HEK293 (cell line): ENCODE measurements at regions not wholly inside any gene's neighbourhood (a gene's known extent, or its start where the extent isn't known, plus 50 kb on each side); places are given as distances from the start of the nearest gene placed in this dataset.

Source experiments
- CTCF ChIA-PET: fragments of 350-600 bp; formaldehyde crosslinking; extraction: SDS; loops from one replicate; lab custom pipeline; 2021; ENCODE audit warnings: antibody characterized with exemption; lab: Yijun Ruan, JAX
- POLR2A ChIA-PET: fragments of 300-600 bp; formaldehyde crosslinking; extraction: SDS; loops from one replicate; lab custom pipeline; 2020; ENCODE audit warnings: antibody characterized with exemption, inconsistent platforms; lab: Yijun Ruan, JAX
- H3K27ac ChIP-seq: fragments of 200-500 bp; sonication (Bioruptor generic); 2 replicates; pipeline ENCODE4 v1.5.1; 2014; ENCODE audit warnings: low read depth, low read length, control low read depth, inconsistent platforms; ENCODE audit errors: extremely low read depth
- H3K36me3 ChIP-seq, 2 experiments: fragments of 200-500 bp in 1 of 2; sonication (Bioruptor generic) in 1 of 2; 1 replicate in 1 of 2; 2 replicates in 1 of 2; pipeline ENCODE4 v1.5.1; 2014 to 2017; ENCODE audit warnings: inconsistent platforms in 2 of 2, low read length in 2 of 2; ENCODE audit not compliant: control insufficient read depth in 2 of 2, insufficient read depth in 1 of 2
- H3K4me1 ChIP-seq: fragments of 200-500 bp; sonication (Bioruptor generic); 2 replicates; pipeline ENCODE4 v1.5.1; 2014; ENCODE audit warnings: mild to moderate bottlenecking, low read length, inconsistent platforms; ENCODE audit not compliant: control insufficient read depth, insufficient read depth
- H3K4me3 ChIP-seq: 2 replicates; pipeline ENCODE4 v1.5.1; 2011; ENCODE audit warnings: low read depth, mild to moderate bottlenecking, control low read depth, low read length, moderate library complexity
- H3K9me3 ChIP-seq: fragments of 200-500 bp; sonication (Bioruptor generic); 2 replicates; pipeline ENCODE4 v1.5.1; 2014; ENCODE audit warnings: low read depth, low read length, inconsistent platforms; ENCODE audit not compliant: control insufficient read depth, insufficient read depth
- FEZF1 ChIP-seq: fragments of 450-650 bp; formaldehyde crosslinking; IDR thresholded peaks from 2 replicates; pipeline ENCODE4 v1.5.1; 2016; ENCODE audit warnings: missing biosample characterization, missing genetic modification characterization
- KLF1 ChIP-seq: fragments of 450-650 bp; formaldehyde crosslinking; IDR thresholded peaks from 2 replicates; pipeline ENCODE4 v1.5.1; 2016; ENCODE audit warnings: missing biosample characterization, missing genetic modification characterization
- KLF16 ChIP-seq: fragments of 450-650 bp; formaldehyde crosslinking; IDR thresholded peaks from 2 replicates; pipeline ENCODE4 v1.5.1; 2017; ENCODE audit warnings: missing biosample characterization, missing genetic modification characterization
- KLF17 ChIP-seq: fragments of 450-650 bp; formaldehyde crosslinking; IDR thresholded peaks from 2 replicates; pipeline ENCODE4 v1.5.1; 2016; ENCODE audit warnings: missing biosample characterization, missing genetic modification characterization
- MEIS1 ChIP-seq: sonication (generic); formaldehyde crosslinking; IDR thresholded peaks from 2 replicates; pipeline ENCODE4 v1.8.1; 2022; ENCODE audit warnings: missing genetic modification reagents, mild to moderate bottlenecking, borderline replicate concordance
- PBX3 ChIP-seq: sonication (generic); formaldehyde crosslinking; IDR thresholded peaks from 2 replicates; pipeline ENCODE4 v1.8.1; 2022; ENCODE audit warnings: mild to moderate bottlenecking, moderate library complexity, missing genetic modification reagents
- SP2 ChIP-seq: fragments of 450-650 bp; formaldehyde crosslinking; IDR thresholded peaks from 2 replicates; pipeline ENCODE4 v1.5.1; 2016; ENCODE audit warnings: missing biosample characterization, missing genetic modification characterization
- ZBTB7A ChIP-seq: fragments of 450-650 bp; formaldehyde crosslinking; IDR thresholded peaks from 2 replicates; pipeline ENCODE4 v1.5.1; 2016; ENCODE audit warnings: low read depth, missing biosample characterization, missing genetic modification characterization
- ZFP41 ChIP-seq: fragments of 450-650 bp; formaldehyde crosslinking; IDR thresholded peaks from 2 replicates; pipeline ENCODE4 v1.5.1; 2016; ENCODE audit warnings: missing biosample characterization, missing genetic modification characterization, borderline replicate concordance
- ZNF10 ChIP-seq: fragments of 450-650 bp; formaldehyde crosslinking; IDR thresholded peaks from 2 replicates; pipeline ENCODE4 v1.5.1; 2017; ENCODE audit warnings: missing biosample characterization, missing genetic modification characterization
- ZNF121 ChIP-seq: fragments of 450-650 bp; formaldehyde crosslinking; IDR thresholded peaks from 2 replicates; pipeline ENCODE4 v1.5.1; 2016; ENCODE audit warnings: missing biosample characterization, missing genetic modification characterization
- ZNF221 ChIP-seq: fragments of 450-650 bp; formaldehyde crosslinking; IDR thresholded peaks from 2 replicates; pipeline ENCODE4 v1.5.1; 2017; ENCODE audit warnings: missing biosample characterization, missing genetic modification characterization, borderline replicate concordance
- ZNF350 ChIP-seq: fragments of 450-650 bp; formaldehyde crosslinking; IDR thresholded peaks from 2 replicates; pipeline ENCODE4 v1.5.0; 2017; ENCODE audit warnings: missing biosample characterization, mild to moderate bottlenecking, missing genetic modification characterization
- ZNF48 ChIP-seq: fragments of 450-650 bp; formaldehyde crosslinking; IDR thresholded peaks from 2 replicates; pipeline ENCODE4 v1.5.1; 2016; ENCODE audit warnings: missing biosample characterization, missing genetic modification characterization
- ZNF501 ChIP-seq: fragments of 450-650 bp; formaldehyde crosslinking; IDR thresholded peaks from 2 replicates; pipeline ENCODE4 v1.5.1; 2016; ENCODE audit warnings: missing biosample characterization, missing genetic modification characterization
- ZNF514 ChIP-seq: fragments of 450-650 bp; formaldehyde crosslinking; IDR thresholded peaks from 2 replicates; pipeline ENCODE4 v1.5.1; 2016; ENCODE audit warnings: missing biosample characterization, missing genetic modification characterization
- ZNF549 ChIP-seq: fragments of 450-650 bp; IDR thresholded peaks from 2 replicates; pipeline ENCODE4 v1.5.1; 2018; ENCODE audit warnings: missing biosample characterization, missing genetic modification characterization, mild to moderate bottlenecking, inconsistent platforms, moderate library complexity
- ZNF558 ChIP-seq: fragments of 450-650 bp; formaldehyde crosslinking; IDR thresholded peaks from 2 replicates; pipeline ENCODE4 v1.5.1; 2016; ENCODE audit warnings: missing biosample characterization, missing genetic modification characterization
- ZNF629 ChIP-seq: fragments of 450-650 bp; formaldehyde crosslinking; IDR thresholded peaks from 2 replicates; pipeline ENCODE4 v1.5.1; 2017; ENCODE audit warnings: missing biosample characterization, missing genetic modification characterization
- ZNF791 ChIP-seq: fragments of 450-650 bp; formaldehyde crosslinking; IDR thresholded peaks from 2 replicates; pipeline ENCODE4 v1.5.1; 2016; ENCODE audit warnings: missing biosample characterization, missing genetic modification characterization
- ZNF792 ChIP-seq: fragments of 450-650 bp; formaldehyde crosslinking; IDR thresholded peaks from 2 replicates; pipeline ENCODE4 v1.5.1; 2016; ENCODE audit warnings: missing biosample characterization, missing genetic modification characterization
- ZSCAN16 ChIP-seq: fragments of 450-650 bp; formaldehyde crosslinking; IDR thresholded peaks from 2 replicates; pipeline ENCODE4 v1.5.1; 2016; ENCODE audit warnings: missing biosample characterization, missing genetic modification characterization
- ZXDB ChIP-seq: fragments of 450-650 bp; formaldehyde crosslinking; IDR thresholded peaks from 2 replicates; pipeline ENCODE4 v1.5.1; 2016; ENCODE audit warnings: missing biosample characterization, missing genetic modification characterization
- TF ChIP-seq, protein P1 (sequence below): fragments of 450-650 bp; formaldehyde crosslinking; IDR thresholded peaks from 2 replicates; pipeline ENCODE4 v1.5.1; 2016; ENCODE audit warnings: missing biosample characterization, missing genetic modification characterization
- TF ChIP-seq, protein P2 (sequence below): fragments of 450-650 bp; formaldehyde crosslinking; IDR thresholded peaks from 2 replicates; pipeline ENCODE4 v1.5.1; 2016; ENCODE audit warnings: missing biosample characterization, missing genetic modification characterization
- TF ChIP-seq, protein P3 (sequence below): fragments of 450-650 bp; IDR thresholded peaks from 2 replicates; pipeline ENCODE4 v1.5.1; 2018; ENCODE audit warnings: missing biosample characterization, mild to moderate bottlenecking, missing genetic modification characterization

GRCh38 chr2:234231460-234231859 is 181.0 kb downstream of the SPP2 start:
- H3K4me1 ChIP-seq = no peaks in the 10 kb centered on the region
- POLR2A ChIA-PET = no interaction called here
- CTCF ChIA-PET = no interaction called here

DNA sequence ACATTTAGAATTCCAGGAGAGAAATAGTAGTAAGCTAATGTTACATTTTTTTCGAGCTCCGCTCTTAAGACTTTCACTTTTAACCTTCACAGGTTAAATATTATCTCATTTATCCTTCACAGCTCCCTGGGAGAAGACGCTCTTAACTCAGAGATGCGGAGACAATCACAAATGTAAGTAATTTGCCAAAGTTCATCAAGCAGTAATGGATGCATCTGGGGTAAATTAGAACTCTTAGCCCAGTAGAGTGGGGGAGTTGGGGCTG is 168.5 kb downstream of the SPP2 start:
- no peak overlapping the region for H3K4me3 ChIP-seq
- TF ChIP-seq ZNF791 = no peak
- TF ChIP-seq ZNF221 (tag by site-specific recombination) = no peak
- TF ChIP-seq MEIS1 (CRISPR knock-in tag) = no peak
- TF ChIP-seq ZBTB7A (tag by site-specific recombination) = no peak
- no peak for TF ChIP-seq ZSCAN16 (tag by site-specific recombination)
- no peak for TF ChIP-seq ZNF121
- no peak for TF ChIP-seq ZNF10 (tag by site-specific recombination)
- TF ChIP-seq, protein P1, sequence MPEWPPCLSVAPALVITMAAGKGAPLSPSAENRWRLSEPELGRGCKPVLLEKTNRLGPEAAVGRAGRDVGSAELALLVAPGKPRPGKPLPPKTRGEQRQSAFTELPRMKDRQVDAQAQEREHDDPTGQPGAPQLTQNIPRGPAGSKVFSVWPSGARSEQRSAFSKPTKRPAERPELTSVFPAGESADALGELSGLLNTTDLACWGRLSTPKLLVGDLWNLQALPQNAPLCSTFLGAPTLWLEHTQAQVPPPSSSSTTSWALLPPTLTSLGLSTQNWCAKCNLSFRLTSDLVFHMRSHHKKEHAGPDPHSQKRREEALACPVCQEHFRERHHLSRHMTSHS (tag by site-specific recombination) = no peak
- no peak for TF ChIP-seq KLF1 (tag by site-specific recombination)
- no peak for TF ChIP-seq ZNF350 (tag by site-specific recombination)
- TF ChIP-seq KLF16 (tag by site-specific recombination) = no peak
- no peak for TF ChIP-seq FEZF1 (tag by site-specific recombination)
- TF ChIP-seq ZNF629 (tag by site-specific recombination) = no peak
- no peak for TF ChIP-seq ZNF558 (tag by site-specific recombination)
- TF ChIP-seq, protein P2, sequence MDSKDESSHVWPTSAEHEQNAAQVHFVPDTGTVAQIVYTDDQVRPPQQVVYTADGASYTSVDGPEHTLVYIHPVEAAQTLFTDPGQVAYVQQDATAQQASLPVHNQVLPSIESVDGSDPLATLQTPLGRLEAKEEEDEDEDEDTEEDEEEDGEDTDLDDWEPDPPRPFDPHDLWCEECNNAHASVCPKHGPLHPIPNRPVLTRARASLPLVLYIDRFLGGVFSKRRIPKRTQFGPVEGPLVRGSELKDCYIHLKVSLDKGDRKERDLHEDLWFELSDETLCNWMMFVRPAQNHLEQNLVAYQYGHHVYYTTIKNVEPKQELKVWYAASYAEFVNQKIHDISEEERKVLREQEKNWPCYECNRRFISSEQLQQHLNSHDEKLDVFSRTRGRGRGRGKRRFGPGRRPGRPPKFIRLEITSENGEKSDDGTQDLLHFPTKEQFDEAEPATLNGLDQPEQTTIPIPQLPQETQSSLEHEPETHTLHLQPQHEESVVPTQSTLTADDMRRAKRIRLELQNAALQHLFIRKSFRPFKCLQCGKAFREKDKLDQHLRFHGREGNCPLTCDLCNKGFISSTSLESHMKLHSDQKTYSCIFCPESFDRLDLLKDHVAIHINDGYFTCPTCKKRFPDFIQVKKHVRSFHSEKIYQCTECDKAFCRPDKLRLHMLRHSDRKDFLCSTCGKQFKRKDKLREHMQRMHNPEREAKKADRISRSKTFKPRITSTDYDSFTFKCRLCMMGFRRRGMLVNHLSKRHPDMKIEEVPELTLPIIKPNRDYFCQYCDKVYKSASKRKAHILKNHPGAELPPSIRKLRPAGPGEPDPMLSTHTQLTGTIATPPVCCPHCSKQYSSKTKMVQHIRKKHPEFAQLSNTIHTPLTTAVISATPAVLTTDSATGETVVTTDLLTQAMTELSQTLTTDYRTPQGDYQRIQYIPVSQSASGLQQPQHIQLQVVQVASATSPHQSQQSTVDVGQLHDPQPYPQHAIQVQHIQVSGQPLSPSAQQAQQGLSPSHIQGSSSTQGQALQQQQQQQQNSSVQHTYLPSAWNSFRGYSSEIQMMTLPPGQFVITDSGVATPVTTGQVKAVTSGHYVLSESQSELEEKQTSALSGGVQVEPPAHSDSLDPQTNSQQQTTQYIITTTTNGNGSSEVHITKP (tag by site-specific recombination) = no peak
- no peak overlapping the region for H3K27ac ChIP-seq
- ChIA-PET CTCF (no interaction called here), POLR2A (no interaction called here)
- H3K4me1 ChIP-seq = no peaks in the 10 kb centered on the region
- H3K36me3 ChIP-seq = no peaks in the 10 kb centered on the region
- H3K9me3 ChIP-seq = no peaks in the 10 kb centered on the region

More at GRCh38 chr2:234231460-234231859, 181.0 kb downstream of the SPP2 start:
- no peak overlapping the region for H3K27ac ChIP-seq
- no peak overlapping the region for H3K4me3 ChIP-seq
- no peaks in the 10 kb centered on the region for H3K36me3 ChIP-seq
- no peaks in the 10 kb centered on the region for H3K9me3 ChIP-seq
- TF ChIP-seq PBX3 (no peak), ZFP41 (tag by site-specific recombination) (no peak), KLF17 (tag by site-specific recombination) (no peak), ZXDB (tag by site-specific recombination) (no peak), ZNF792 (tag by site-specific recombination) (no peak), ZNF501 (tag by site-specific recombination) (no peak), ZNF514 (no peak), SP2 (no peak), ZNF48 (tag by site-specific recombination) (no peak), KLF1 (tag by site-specific recombination) (no peak), ZNF549 (tag by site-specific recombination) (no peak)
- TF ChIP-seq, protein P3, sequence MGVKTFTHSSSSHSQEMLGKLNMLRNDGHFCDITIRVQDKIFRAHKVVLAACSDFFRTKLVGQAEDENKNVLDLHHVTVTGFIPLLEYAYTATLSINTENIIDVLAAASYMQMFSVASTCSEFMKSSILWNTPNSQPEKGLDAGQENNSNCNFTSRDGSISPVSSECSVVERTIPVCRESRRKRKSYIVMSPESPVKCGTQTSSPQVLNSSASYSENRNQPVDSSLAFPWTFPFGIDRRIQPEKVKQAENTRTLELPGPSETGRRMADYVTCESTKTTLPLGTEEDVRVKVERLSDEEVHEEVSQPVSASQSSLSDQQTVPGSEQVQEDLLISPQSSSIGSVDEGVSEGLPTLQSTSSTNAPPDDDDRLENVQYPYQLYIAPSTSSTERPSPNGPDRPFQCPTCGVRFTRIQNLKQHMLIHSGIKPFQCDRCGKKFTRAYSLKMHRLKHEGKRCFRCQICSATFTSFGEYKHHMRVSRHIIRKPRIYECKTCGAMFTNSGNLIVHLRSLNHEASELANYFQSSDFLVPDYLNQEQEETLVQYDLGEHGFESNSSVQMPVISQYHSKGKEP = no peak
- TF ChIP-seq, all 188 proteins: peak for 0
